ENCODE measurements at regions not wholly inside any gene's neighbourhood (a gene's known extent, or its start where the extent isn't known, plus 50 kb on each side); places are given as distances from the start of the nearest gene placed in this dataset.

DNA sequence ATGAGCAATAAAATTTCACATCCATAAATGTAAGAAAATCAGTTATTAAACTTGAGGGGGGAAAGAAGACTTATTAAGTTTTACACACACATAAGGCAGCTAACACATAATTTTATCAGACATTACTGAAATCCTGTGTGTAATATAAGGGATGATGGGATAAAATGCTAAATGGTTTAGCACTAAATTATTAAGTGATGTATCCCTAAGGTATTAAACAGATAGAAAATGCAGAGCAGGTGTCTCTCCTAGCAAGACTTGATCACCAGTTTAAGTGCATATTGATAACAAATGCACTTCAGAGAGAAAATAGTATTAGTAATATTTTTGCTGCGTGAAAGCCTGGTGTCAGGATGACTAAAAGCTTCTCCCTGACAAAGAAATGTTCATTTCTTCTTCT lies 172.8 kb upstream of the ZFP64 start:
- ChIA-PET CTCF (no interaction called here), POLR2A (ENCODE audit: unreplicated experiment) (no interaction called here)
- Histone ChIP-seq H3K9me3 (ENCODE audit: low read length) (no peaks in the 10 kb centered on the region), H3K4me1 (ENCODE audit: insufficient read depth, low read length) (no peaks in the 10 kb centered on the region), H3K27ac (ENCODE audit: low read length) (no peak overlapping the region), H3K9ac (ENCODE audit: low read length) (no peak overlapping the region), H4K20me1 (ENCODE audit: low read length) (no peaks in the 10 kb centered on the region), H2AFZ (ENCODE audit: low read length) (no peak overlapping the region), H3K9me2 (replicated peaks; ENCODE audit: low read length) (no peaks in the 10 kb centered on the region), H3K4me3 (ENCODE audit: low read length) (no peak overlapping the region), H3K36me3 (ENCODE audit: low read depth, low read length) (no peaks in the 10 kb centered on the region), H3F3A (ENCODE audit: low read length, unreplicated experiment) (no peaks in the 10 kb centered on the region), H3K79me2 (ENCODE audit: low read length) (no peaks in the 10 kb centered on the region), H3K27me3 (ENCODE audit: low read length) (0 out of 2 replicates have a peak, but pooled peaks cover 7% of the 10 kb centered on the region), H3K4me2 (ENCODE audit: low read length) (no peak overlapping the region)
- ATAC-seq, result no peak
- intact Hi-C loops (cut with micrococcal nuclease), result no loop called here
- BruUV-seq (replicated peaks), result no TSS peak
- no peak for DNase-seq
- TF ChIP-seq, protein P1, sequence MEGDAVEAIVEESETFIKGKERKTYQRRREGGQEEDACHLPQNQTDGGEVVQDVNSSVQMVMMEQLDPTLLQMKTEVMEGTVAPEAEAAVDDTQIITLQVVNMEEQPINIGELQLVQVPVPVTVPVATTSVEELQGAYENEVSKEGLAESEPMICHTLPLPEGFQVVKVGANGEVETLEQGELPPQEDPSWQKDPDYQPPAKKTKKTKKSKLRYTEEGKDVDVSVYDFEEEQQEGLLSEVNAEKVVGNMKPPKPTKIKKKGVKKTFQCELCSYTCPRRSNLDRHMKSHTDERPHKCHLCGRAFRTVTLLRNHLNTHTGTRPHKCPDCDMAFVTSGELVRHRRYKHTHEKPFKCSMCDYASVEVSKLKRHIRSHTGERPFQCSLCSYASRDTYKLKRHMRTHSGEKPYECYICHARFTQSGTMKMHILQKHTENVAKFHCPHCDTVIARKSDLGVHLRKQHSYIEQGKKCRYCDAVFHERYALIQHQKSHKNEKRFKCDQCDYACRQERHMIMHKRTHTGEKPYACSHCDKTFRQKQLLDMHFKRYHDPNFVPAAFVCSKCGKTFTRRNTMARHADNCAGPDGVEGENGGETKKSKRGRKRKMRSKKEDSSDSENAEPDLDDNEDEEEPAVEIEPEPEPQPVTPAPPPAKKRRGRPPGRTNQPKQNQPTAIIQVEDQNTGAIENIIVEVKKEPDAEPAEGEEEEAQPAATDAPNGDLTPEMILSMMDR (conservative IDR thresholded peaks at IDR 0.05; ENCODE audit: low read depth, low read length), result no peak
- no peak for TF ChIP-seq EZH2 (IDR thresholded peaks at IDR 0.05; ENCODE audit: low read length, unreplicated experiment)
- no peak for TF ChIP-seq EZH2phosphoT487 (IDR thresholded peaks at IDR 0.05; ENCODE audit: borderline replicate concordance, low read length)

DNA sequence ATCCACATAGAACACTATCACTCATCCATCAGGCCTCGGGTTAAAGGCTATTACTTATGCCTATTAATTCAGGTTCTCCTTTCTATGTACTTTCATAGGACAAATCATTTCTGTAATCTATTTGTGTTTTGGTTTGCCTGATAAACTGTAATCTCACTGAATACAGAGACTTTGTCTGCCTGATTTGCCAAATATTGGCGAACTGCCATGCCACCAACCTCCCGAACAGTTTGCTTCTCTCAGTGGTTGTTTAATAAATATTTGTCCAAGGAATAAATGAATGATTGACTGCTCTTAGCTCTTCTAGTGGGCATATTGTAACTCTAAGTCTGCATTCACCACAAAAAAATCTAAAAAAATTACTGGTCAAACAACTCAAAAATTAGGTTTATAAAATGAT lies 170.1 kb upstream of the ZFP64 start:
- no peak overlapping the region for H3K9ac ChIP-seq (ENCODE audit: low read length)
- no peak overlapping the region for H3K4me3 ChIP-seq (ENCODE audit: low read length)
- H4K20me1 ChIP-seq (ENCODE audit: low read length), result no peaks in the 10 kb centered on the region
- ChIA-PET CTCF (no interaction called here), POLR2A (ENCODE audit: unreplicated experiment) (no interaction called here)
- no peaks in the 10 kb centered on the region for H3K4me1 ChIP-seq (ENCODE audit: insufficient read depth, low read length)
- no peak overlapping the region for H3K4me2 ChIP-seq (ENCODE audit: low read length)
- no peak overlapping the region for H2AFZ ChIP-seq (ENCODE audit: low read length)
- BruUV-seq (replicated peaks), result no TSS peak
- no peak overlapping the region for H3K27ac ChIP-seq (ENCODE audit: low read length)
- TF ChIP-seq, protein P1 (conservative IDR thresholded peaks at IDR 0.05; ENCODE audit: low read depth, low read length), result no peak
- TF ChIP-seq EZH2 (IDR thresholded peaks at IDR 0.05; ENCODE audit: low read length, unreplicated experiment), result no peak
- no peak for TF ChIP-seq EZH2phosphoT487 (IDR thresholded peaks at IDR 0.05; ENCODE audit: borderline replicate concordance, low read length)
- H3K9me2 ChIP-seq (replicated peaks; ENCODE audit: low read length), result no peaks in the 10 kb centered on the region
- intact Hi-C loops (cut with micrococcal nuclease), result no loop called here
- no peaks in the 10 kb centered on the region for H3K79me2 ChIP-seq (ENCODE audit: low read length)
- H3K9me3 ChIP-seq (ENCODE audit: low read length), result no peaks in the 10 kb centered on the region
- H3F3A ChIP-seq (ENCODE audit: low read length, unreplicated experiment), result no peaks in the 10 kb centered on the region
- peaks cover 25% of the 10 kb centered on the region for H3K27me3 ChIP-seq (ENCODE audit: low read length)
- DNase-seq (no peak), ATAC-seq (no peak)
- H3K36me3 ChIP-seq (ENCODE audit: low read depth, low read length), result no peaks in the 10 kb centered on the region

DNA sequence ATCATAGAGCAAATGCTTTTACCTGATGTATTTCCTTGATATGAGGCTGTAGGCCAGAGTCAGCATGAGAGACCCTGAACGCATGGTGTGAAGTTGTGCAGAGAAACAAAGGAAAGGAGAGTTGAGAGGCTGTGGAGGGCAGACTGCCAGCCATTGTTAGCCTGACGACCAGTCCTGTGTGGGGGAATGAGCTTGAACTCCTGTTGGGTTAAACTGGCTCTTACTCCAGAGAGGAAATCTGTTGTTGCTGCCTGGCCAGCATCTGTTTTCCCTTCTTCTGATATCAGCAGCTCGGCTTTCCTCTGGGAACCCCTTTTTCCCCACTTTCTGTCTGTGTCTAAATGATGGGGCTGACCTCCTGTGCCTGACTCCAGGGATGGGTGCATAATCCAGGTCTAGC lies 158.2 kb upstream of the ZFP64 start:
- Histone ChIP-seq H3K9ac (ENCODE audit: low read length) (no peak overlapping the region), H3K4me2 (ENCODE audit: low read length) (no peak overlapping the region), H3K9me2 (replicated peaks; ENCODE audit: low read length) (no peaks in the 10 kb centered on the region), H3F3A (ENCODE audit: low read length, unreplicated experiment) (no peaks in the 10 kb centered on the region), H3K27ac (ENCODE audit: low read length) (no peak overlapping the region), H3K79me2 (ENCODE audit: low read length) (no peaks in the 10 kb centered on the region), H3K4me1 (ENCODE audit: insufficient read depth, low read length) (no peaks in the 10 kb centered on the region), H4K20me1 (ENCODE audit: low read length) (no peaks in the 10 kb centered on the region), H3K9me3 (ENCODE audit: low read length) (no peaks in the 10 kb centered on the region), H3K27me3 (ENCODE audit: low read length) (peaks cover 21% of the 10 kb centered on the region), H3K4me3 (ENCODE audit: low read length) (no peak overlapping the region), H2AFZ (ENCODE audit: low read length) (no peak overlapping the region), H3K36me3 (ENCODE audit: low read depth, low read length) (no peaks in the 10 kb centered on the region)
- BruUV-seq (replicated peaks), result no TSS peak
- ATAC-seq, result no peak
- ChIA-PET POLR2A (ENCODE audit: unreplicated experiment) (no interaction called here), CTCF (no interaction called here)
- DNase-seq, result no peak
- TF ChIP-seq EZH2phosphoT487 (IDR thresholded peaks at IDR 0.05; ENCODE audit: borderline replicate concordance, low read length) (no peak), EZH2 (IDR thresholded peaks at IDR 0.05; ENCODE audit: low read length, unreplicated experiment) (no peak)
- TF ChIP-seq, protein P1 (conservative IDR thresholded peaks at IDR 0.05; ENCODE audit: low read depth, low read length), result no peak
- intact Hi-C loops (cut with micrococcal nuclease), result no loop called here
